Neural progenitor cell (in vitro differentiated cells): ENCODE measurements at regions not wholly inside any gene's neighbourhood (a gene's known extent, or its start where the extent isn't known, plus 50 kb on each side); places are given as distances from the start of the nearest gene placed in this dataset.
A peak's percentile ranks its signal among the peaks of the same experiment; 100 is the strongest.

Experiments used
- DNase-seq: peaks from one replicate; pipeline ENCODE4 v3.0.0-alpha.2; 2016; ENCODE audit warnings: low spot score
- H2AFZ ChIP-seq: fragments of 200-600 bp; sonication (generic); replicated peaks from 2 replicates; pipeline ENCODE4 v1.6.1; 2016; ENCODE audit warnings: antibody characterized with exemption
- H3F3A ChIP-seq: fragments of 200-600 bp; sonication (generic); 2 replicates; pipeline ENCODE4 v1.6.1; 2016; ENCODE audit warnings: antibody characterized with exemption, low read depth
- H3K27ac ChIP-seq: fragments of 200-600 bp; sonication (generic); 2 replicates; pipeline ENCODE4 v1.5.1; 2016; ENCODE audit warnings: mild to moderate bottlenecking
- H3K27me3 ChIP-seq: fragments of 200-600 bp; sonication (generic); 2 replicates; pipeline ENCODE4 v1.6.1; 2016; ENCODE audit warnings: mild to moderate bottlenecking, moderate library complexity
- H3K36me3 ChIP-seq: fragments of 200-600 bp; sonication (generic); 2 replicates; pipeline ENCODE4 v1.5.1; 2016
- H3K4me1 ChIP-seq: fragments of 200-600 bp; sonication (generic); 2 replicates; pipeline ENCODE4 v1.6.1; 2016; ENCODE audit warnings: mixed run types
- H3K4me2 ChIP-seq: fragments of 200-600 bp; sonication (generic); 2 replicates; pipeline ENCODE4 v1.6.1; 2016
- H3K4me3 ChIP-seq: fragments of 200-600 bp; sonication (generic); 2 replicates; pipeline ENCODE4 v1.5.1; 2016
- H3K79me2 ChIP-seq: fragments of 200-600 bp; sonication (generic); 2 replicates; pipeline ENCODE4 v1.6.1; 2016; ENCODE audit warnings: low read depth
- H3K9ac ChIP-seq: fragments of 200-600 bp; sonication (generic); 2 replicates; pipeline ENCODE4 v1.6.1; 2016
- H3K9me3 ChIP-seq: fragments of 200-600 bp; sonication (generic); 2 replicates; pipeline ENCODE4 v1.5.1; 2016; ENCODE audit warnings: low read depth
- H4K20me1 ChIP-seq: fragments of 200-600 bp; sonication (generic); 2 replicates; pipeline ENCODE4 v1.6.1; 2016; ENCODE audit warnings: low read depth
- H3K27ac Mint-ChIP-seq: 3 replicates; pipeline ENCODE4 v1.8.0; 2021; ENCODE audit warnings: mixed read lengths
- H3K27me3 Mint-ChIP-seq: 2 replicates; pipeline ENCODE4 v1.8.0; 2022; ENCODE audit warnings: low read depth, mild to moderate bottlenecking, inconsistent platforms, moderate library complexity, mixed read lengths; ENCODE audit not compliant: insufficient read depth
- H3K36me3 Mint-ChIP-seq: 3 replicates; pipeline ENCODE4 v1.8.0; 2021; ENCODE audit warnings: mixed read lengths
- H3K4me1 Mint-ChIP-seq: 3 replicates; pipeline ENCODE4 v1.8.0; 2021; ENCODE audit warnings: mixed read lengths
- H3K4me3 Mint-ChIP-seq: 3 replicates; pipeline ENCODE4 v1.8.0; 2021; ENCODE audit warnings: mild to moderate bottlenecking, moderate library complexity, mixed read lengths
- H3K9me3 Mint-ChIP-seq: 3 replicates; pipeline ENCODE4 v1.8.0; 2020; ENCODE audit warnings: mixed read lengths
- CTCF ChIP-seq: fragments of 200-600 bp; sonication (generic); IDR thresholded peaks from 2 replicates; pipeline ENCODE4 v1.5.1; 2017; ENCODE audit warnings: antibody characterized with exemption, mild to moderate bottlenecking
- EZH2 ChIP-seq: fragments of 200-600 bp; sonication (generic); IDR thresholded peaks from 2 replicates; pipeline ENCODE4 v1.6.1; 2017; ENCODE audit warnings: antibody characterized with exemption, mild to moderate bottlenecking, moderate library complexity
- EZH2phosphoT487 ChIP-seq: fragments of 200-600 bp; sonication (generic); IDR thresholded peaks from 2 replicates; pipeline ENCODE4 v1.6.1; 2017; ENCODE audit warnings: antibody characterized with exemption

- H3K9me3 Mint-ChIP-seq = no peaks in the 10 kb centered on the region
- no peaks in the 10 kb centered on the region for H3K9me3 ChIP-seq
- no peak overlapping the region for H3K27ac ChIP-seq
- H3K36me3 Mint-ChIP-seq = no peaks in the 10 kb centered on the region
- H3K27ac Mint-ChIP-seq = no peak overlapping the region
- H3K36me3 ChIP-seq = no peaks in the 10 kb centered on the region
- H3K4me2 ChIP-seq = no peak overlapping the region
- no peak overlapping the region for H3K9ac ChIP-seq
- no peaks in the 10 kb centered on the region for H3K27me3 ChIP-seq
- TF ChIP-seq EZH2phosphoT487 (no peak), CTCF (no peak), EZH2 (no peak)
- H2AFZ ChIP-seq = no peak overlapping the region
- no peak overlapping the region for H3K4me3 ChIP-seq
- no peak overlapping the region for H3K4me3 Mint-ChIP-seq
- no peaks in the 10 kb centered on the region for H3K4me1 Mint-ChIP-seq
- H4K20me1 ChIP-seq = no peaks in the 10 kb centered on the region
- no peaks in the 10 kb centered on the region for H3K79me2 ChIP-seq
- H3K27me3 Mint-ChIP-seq = no peaks in the 10 kb centered on the region
- DNase-seq = no peak
- H3K4me1 ChIP-seq = no peaks in the 10 kb centered on the region
- H3F3A ChIP-seq = no peaks in the 10 kb centered on the region
These were observed 2094.5 kb upstream of the TENM3 start for GRCh38 chr4:180148737-180149136.

GRCh38 chr4:180150818-180151217 is 2092.4 kb upstream of the TENM3 start:
- H3K27me3 ChIP-seq = no peaks in the 10 kb centered on the region
- H3K27ac ChIP-seq = no peak overlapping the region
- H3F3A ChIP-seq = no peaks in the 10 kb centered on the region
- Mint-ChIP-seq H3K27me3 (no peaks in the 10 kb centered on the region), H3K4me3 (no peak overlapping the region), H3K27ac (no peak overlapping the region), H3K9me3 (no peaks in the 10 kb centered on the region), H3K4me1 (no peaks in the 10 kb centered on the region), H3K36me3 (no peaks in the 10 kb centered on the region)
- H3K9me3 ChIP-seq = no peaks in the 10 kb centered on the region
- TF ChIP-seq CTCF (peak; percentile 62), EZH2 (no peak), EZH2phosphoT487 (no peak)
- no peak overlapping the region for H3K9ac ChIP-seq
- no peaks in the 10 kb centered on the region for H3K79me2 ChIP-seq
- H2AFZ ChIP-seq = no peak overlapping the region
- H3K4me1 ChIP-seq = no peaks in the 10 kb centered on the region
- no peak overlapping the region for H3K4me3 ChIP-seq
- no peaks in the 10 kb centered on the region for H3K36me3 ChIP-seq
- no peak for DNase-seq
- no peaks in the 10 kb centered on the region for H4K20me1 ChIP-seq
- no peak overlapping the region for H3K4me2 ChIP-seq

GRCh38 chr4:180152831-180153230 is 2090.4 kb upstream of the TENM3 start:
- no peaks in the 10 kb centered on the region for H3K27me3 Mint-ChIP-seq
- H3K4me1 Mint-ChIP-seq = no peaks in the 10 kb centered on the region

More at GRCh38 chr4:180152831-180153230, 2090.4 kb upstream of the TENM3 start:
- Histone ChIP-seq H3F3A (no peaks in the 10 kb centered on the region), H3K27me3 (no peaks in the 10 kb centered on the region), H3K36me3 (no peaks in the 10 kb centered on the region), H3K4me2 (no peak overlapping the region), H3K79me2 (no peaks in the 10 kb centered on the region), H4K20me1 (no peaks in the 10 kb centered on the region), H2AFZ (no peak overlapping the region), H3K4me3 (no peak overlapping the region), H3K27ac (no peak overlapping the region), H3K9me3 (no peaks in the 10 kb centered on the region), H3K9ac (no peak overlapping the region), H3K4me1 (no peaks in the 10 kb centered on the region)
- no peak overlapping the region for H3K4me3 Mint-ChIP-seq
- no peaks in the 10 kb centered on the region for H3K9me3 Mint-ChIP-seq
- no peaks in the 10 kb centered on the region for H3K36me3 Mint-ChIP-seq
- TF ChIP-seq EZH2 = no peak
- TF ChIP-seq EZH2phosphoT487 = no peak
- TF ChIP-seq CTCF = no peak
- no peak for DNase-seq
- H3K27ac Mint-ChIP-seq = no peak overlapping the region
